Right atrium auricular region (tissue), 2 donors: ENCODE measurements at regions not wholly inside any gene's neighbourhood (a gene's known extent, or its start where the extent isn't known, plus 50 kb on each side); places are given as distances from the start of the nearest gene placed in this dataset.

Source experiments
- DNase-seq: peaks from one replicate; pipeline ENCODE4 v3.0.0-alpha.2; 2019; ENCODE audit warnings: low spot score
- H3K27ac ChIP-seq, 2 donors: fragments of 200-600 bp; sonication (generic); 1 replicate in 1 of 2; 2 replicates in 1 of 2; pipeline ENCODE4 v1.5.1; 2016 to 2019
- H3K27me3 ChIP-seq, 2 donors: fragments of 200-600 bp; sonication (generic); one replicate each; pipeline versions ENCODE4 v1.5.1 to v1.6.0; 2017 to 2019
- H3K36me3 ChIP-seq: fragments of 200-600 bp; sonication (generic); one replicate; pipeline ENCODE4 v1.5.1; 2016
- H3K4me1 ChIP-seq, 2 donors: fragments of 200-600 bp; sonication (generic); one replicate each; pipeline versions ENCODE4 v1.5.1 to v1.6.0; 2017 to 2019
- H3K4me3 ChIP-seq, 2 donors: fragments of 200-600 bp; sonication (generic); 1 replicate in 1 of 2; 2 replicates in 1 of 2; pipeline ENCODE4 v1.5.1; 2017 to 2019; ENCODE audit warnings: mild to moderate bottlenecking in 1 of 2, moderate library complexity in 1 of 2
- H3K9me3 ChIP-seq, 2 donors: fragments of 200-600 bp; sonication (generic); one replicate each; pipeline ENCODE4 v1.5.1; 2019
- CTCF ChIP-seq, 2 donors: fragments of 200-600 bp; sonication (generic); IDR thresholded peaks; one replicate each; pipeline ENCODE4 v1.5.1; 2019; ENCODE audit warnings: antibody characterized with exemption in 2 of 2

- no peaks in the 10 kb centered on the region for H3K36me3 ChIP-seq
- H3K27ac ChIP-seq = no peak overlapping the region
- no peaks in the 10 kb centered on the region for H3K27me3 ChIP-seq
- no peaks in the 10 kb centered on the region for H3K4me1 ChIP-seq
- DNase-seq = no peak
- H3K4me3 ChIP-seq = no peak overlapping the region
- TF ChIP-seq CTCF (IDR thresholded peaks at IDR 0.05) = no peak
- no peaks in the 10 kb centered on the region for H3K9me3 ChIP-seq
Observed at GRCh38 chr10:2701802-2702201, 365.5 kb upstream of the PFKP start.

DNA sequence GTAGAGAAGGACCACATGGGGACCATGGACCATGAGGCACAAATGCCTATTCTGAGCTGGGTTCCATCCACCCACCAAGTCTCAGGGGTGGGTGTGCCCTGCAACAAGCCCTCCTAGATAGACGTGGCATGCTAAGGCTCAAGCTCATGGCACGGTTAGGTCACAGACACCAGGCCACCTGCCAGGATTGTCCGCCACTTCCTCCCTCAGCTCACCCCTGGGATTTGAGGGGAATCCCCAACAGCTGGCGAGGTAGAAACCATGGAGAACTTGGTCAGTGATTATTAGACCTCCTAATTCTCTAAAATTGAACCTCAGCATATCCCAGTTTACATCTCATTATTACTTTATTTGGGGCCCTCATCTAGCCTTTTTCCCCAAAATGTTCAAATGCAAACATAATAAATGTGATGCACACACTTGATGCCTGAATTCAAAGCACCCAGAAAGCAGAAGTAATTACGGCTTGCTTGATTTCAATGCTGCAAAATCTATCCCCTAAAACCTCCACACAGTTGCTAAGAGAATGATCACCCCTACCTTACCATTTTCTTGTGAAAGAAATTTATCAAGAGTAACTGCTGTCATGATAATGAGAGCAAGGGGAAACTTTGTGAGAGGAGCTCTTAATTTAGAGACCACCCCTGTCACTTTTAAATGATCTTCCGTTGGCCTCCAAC is 366.6 kb upstream of the PFKP start:
- no peaks in the 10 kb centered on the region for H3K4me1 ChIP-seq
- DNase-seq = no peak
- H3K27me3 ChIP-seq = no peaks in the 10 kb centered on the region
- no peak overlapping the region for H3K27ac ChIP-seq
- no peaks in the 10 kb centered on the region for H3K9me3 ChIP-seq
- no peaks in the 10 kb centered on the region for H3K36me3 ChIP-seq
- TF ChIP-seq CTCF (IDR thresholded peaks at IDR 0.05) = no peak
- no peak overlapping the region for H3K4me3 ChIP-seq

GRCh38 chr10:2688958-2689357 is 378.4 kb upstream of the PFKP start:
- DNase-seq = no peak
- Histone ChIP-seq H3K4me1 (no peaks in the 10 kb centered on the region), H3K36me3 (no peaks in the 10 kb centered on the region)

GRCh38 chr10:2686691-2687090 is 380.7 kb upstream of the PFKP start:
- Histone ChIP-seq H3K4me3 (no peak overlapping the region), H3K9me3 (no peaks in the 10 kb centered on the region), H3K36me3 (no peaks in the 10 kb centered on the region), H3K4me1 (no peaks in the 10 kb centered on the region), H3K27ac (no peak overlapping the region), H3K27me3 (no peaks in the 10 kb centered on the region)
- no peak for DNase-seq
- no peak for TF ChIP-seq CTCF (IDR thresholded peaks at IDR 0.05)

More at GRCh38 chr10:2688958-2689357, 378.4 kb upstream of the PFKP start:
- H3K27ac ChIP-seq = no peak overlapping the region
- TF ChIP-seq CTCF (IDR thresholded peaks at IDR 0.05) = no peak
- no peaks in the 10 kb centered on the region for H3K9me3 ChIP-seq
- H3K27me3 ChIP-seq = no peaks in the 10 kb centered on the region
- no peak overlapping the region for H3K4me3 ChIP-seq

- Histone ChIP-seq H3K4me3 (no peak overlapping the region), H3K36me3 (no peaks in the 10 kb centered on the region), H3K4me1 (no peaks in the 10 kb centered on the region), H3K27ac (no peak overlapping the region), H3K27me3 (no peaks in the 10 kb centered on the region), H3K9me3 (no peaks in the 10 kb centered on the region)
- TF ChIP-seq CTCF (IDR thresholded peaks at IDR 0.05) = no peak
- DNase-seq = no peak
Observed at GRCh38 chr10:2682491-2682890, 384.9 kb upstream of the PFKP start.

- no peaks in the 10 kb centered on the region for H3K27me3 ChIP-seq
- no peak overlapping the region for H3K27ac ChIP-seq
- H3K4me1 ChIP-seq = no peaks in the 10 kb centered on the region
- H3K4me3 ChIP-seq = no peak overlapping the region
- TF ChIP-seq CTCF (IDR thresholded peaks at IDR 0.05) = no peak
- no peaks in the 10 kb centered on the region for H3K36me3 ChIP-seq
- no peak for DNase-seq
- no peaks in the 10 kb centered on the region for H3K9me3 ChIP-seq
Observed at GRCh38 chr10:2681891-2682290, 385.5 kb upstream of the PFKP start.
